BE2C (cell line): ENCODE measurements at regions not wholly inside any gene's neighbourhood (a gene's known extent, or its start where the extent isn't known, plus 50 kb on each side); places are given as distances from the start of the nearest gene placed in this dataset.

ENCODE experiments used
- DNase-seq: peaks from one replicate; pipeline ENCODE4 v3.0.0-alpha.2; 2020
- H3K27me3 ChIP-seq: fragments of 250-450 bp; sonication (Bioruptor Pico); 2 replicates; pipeline ENCODE4 v1.5.1; 2020; ENCODE audit warnings: mild to moderate bottlenecking
- H3K36me3 ChIP-seq: fragments of 250-450 bp; sonication (Bioruptor Pico); 2 replicates; pipeline ENCODE4 v1.5.1; 2020; ENCODE audit warnings: mild to moderate bottlenecking
- H3K4me1 ChIP-seq: fragments of 250-450 bp; sonication (Bioruptor Pico); 2 replicates; pipeline ENCODE4 v1.5.1; 2020
- H3K4me3 ChIP-seq: 2 replicates; pipeline ENCODE4 v1.5.1; 2011; ENCODE audit warnings: low read depth, low read length
- H3K9me3 ChIP-seq: fragments of 250-450 bp; sonication (Bioruptor Pico); 2 replicates; pipeline ENCODE4 v1.5.1; 2020
- TF ChIP-seq, protein P1 (sequence below): IDR thresholded peaks from 2 replicates; pipeline ENCODE4 v1.5.1; 2012; ENCODE audit warnings: mild to moderate bottlenecking, low read depth, low read length

DNA sequence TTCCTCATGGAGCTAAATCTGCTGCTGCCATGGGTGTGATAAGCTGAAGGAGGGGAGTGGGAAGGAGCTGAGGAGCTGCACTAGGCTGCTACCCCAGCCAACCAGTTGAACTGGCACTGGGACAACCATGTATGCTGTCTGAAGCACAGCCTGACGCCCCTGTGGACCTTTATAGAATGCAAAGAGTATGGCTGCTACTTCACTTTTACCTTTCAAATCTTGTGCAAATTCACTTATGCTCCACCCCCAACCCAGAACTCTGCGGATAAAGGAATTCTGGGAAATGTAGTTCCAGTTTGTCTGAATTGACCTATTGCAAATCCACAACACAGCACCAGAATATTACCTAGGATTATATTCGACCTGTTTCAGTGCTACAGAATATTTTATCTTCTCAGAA, 217.4 kb upstream of the SLC35B3 start:
- Histone ChIP-seq H3K4me3 (no peak overlapping the region), H3K27me3 (no peaks in the 10 kb centered on the region), H3K36me3 (no peaks in the 10 kb centered on the region), H3K4me1 (no peaks in the 10 kb centered on the region), H3K9me3 (no peaks in the 10 kb centered on the region)
- no peak for DNase-seq
- TF ChIP-seq, protein P1, sequence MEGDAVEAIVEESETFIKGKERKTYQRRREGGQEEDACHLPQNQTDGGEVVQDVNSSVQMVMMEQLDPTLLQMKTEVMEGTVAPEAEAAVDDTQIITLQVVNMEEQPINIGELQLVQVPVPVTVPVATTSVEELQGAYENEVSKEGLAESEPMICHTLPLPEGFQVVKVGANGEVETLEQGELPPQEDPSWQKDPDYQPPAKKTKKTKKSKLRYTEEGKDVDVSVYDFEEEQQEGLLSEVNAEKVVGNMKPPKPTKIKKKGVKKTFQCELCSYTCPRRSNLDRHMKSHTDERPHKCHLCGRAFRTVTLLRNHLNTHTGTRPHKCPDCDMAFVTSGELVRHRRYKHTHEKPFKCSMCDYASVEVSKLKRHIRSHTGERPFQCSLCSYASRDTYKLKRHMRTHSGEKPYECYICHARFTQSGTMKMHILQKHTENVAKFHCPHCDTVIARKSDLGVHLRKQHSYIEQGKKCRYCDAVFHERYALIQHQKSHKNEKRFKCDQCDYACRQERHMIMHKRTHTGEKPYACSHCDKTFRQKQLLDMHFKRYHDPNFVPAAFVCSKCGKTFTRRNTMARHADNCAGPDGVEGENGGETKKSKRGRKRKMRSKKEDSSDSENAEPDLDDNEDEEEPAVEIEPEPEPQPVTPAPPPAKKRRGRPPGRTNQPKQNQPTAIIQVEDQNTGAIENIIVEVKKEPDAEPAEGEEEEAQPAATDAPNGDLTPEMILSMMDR = no peak

DNA sequence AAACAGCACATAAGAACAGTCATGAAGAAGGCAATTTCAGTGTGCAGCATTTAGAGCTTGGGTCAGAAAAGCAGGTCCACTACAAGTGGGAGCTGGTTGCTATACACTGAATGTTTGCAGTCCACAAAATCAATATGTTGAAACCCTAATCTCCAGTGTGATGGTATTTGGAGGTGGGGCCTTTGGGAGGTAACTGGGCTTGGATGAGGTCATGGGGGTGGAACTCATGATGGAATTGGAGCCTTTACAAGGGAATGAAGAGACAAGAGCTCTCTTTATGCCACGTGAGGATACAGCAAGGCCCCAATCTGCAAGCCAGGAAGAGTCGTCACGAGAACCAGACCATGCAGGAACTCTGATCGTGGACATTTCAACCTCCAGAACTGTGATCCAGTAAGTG, 216.7 kb upstream of the SLC35B3 start:
- Histone ChIP-seq H3K4me3 (no peak overlapping the region), H3K27me3 (no peaks in the 10 kb centered on the region), H3K36me3 (no peaks in the 10 kb centered on the region), H3K9me3 (no peaks in the 10 kb centered on the region), H3K4me1 (no peaks in the 10 kb centered on the region)
- TF ChIP-seq, protein P1 = no peak
- no peak for DNase-seq

DNA sequence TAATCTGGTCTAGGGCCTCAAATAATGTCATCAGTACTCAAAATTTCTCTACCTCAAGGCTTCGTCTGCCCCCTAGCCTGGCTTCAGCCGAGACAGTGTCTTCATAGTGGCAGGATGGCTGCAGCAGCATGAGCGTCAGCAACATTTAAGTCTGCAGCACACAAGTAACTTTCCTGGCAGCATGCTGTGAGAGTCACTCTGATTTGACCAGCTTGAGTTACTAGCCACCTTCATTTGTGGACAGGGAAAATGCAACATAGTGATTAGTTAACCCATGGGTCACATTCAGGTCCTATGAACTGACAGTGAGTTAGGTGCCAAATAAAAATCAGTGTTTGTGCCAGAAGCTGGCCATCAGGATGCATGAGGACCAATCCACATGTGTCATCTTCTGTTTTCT, 209.9 kb upstream of the SLC35B3 start:
- TF ChIP-seq, protein P1 = no peak
- no peaks in the 10 kb centered on the region for H3K36me3 ChIP-seq
- H3K9me3 ChIP-seq = no peaks in the 10 kb centered on the region
- no peaks in the 10 kb centered on the region for H3K4me1 ChIP-seq
- no peak for DNase-seq
- no peaks in the 10 kb centered on the region for H3K27me3 ChIP-seq
- no peak overlapping the region for H3K4me3 ChIP-seq

DNA sequence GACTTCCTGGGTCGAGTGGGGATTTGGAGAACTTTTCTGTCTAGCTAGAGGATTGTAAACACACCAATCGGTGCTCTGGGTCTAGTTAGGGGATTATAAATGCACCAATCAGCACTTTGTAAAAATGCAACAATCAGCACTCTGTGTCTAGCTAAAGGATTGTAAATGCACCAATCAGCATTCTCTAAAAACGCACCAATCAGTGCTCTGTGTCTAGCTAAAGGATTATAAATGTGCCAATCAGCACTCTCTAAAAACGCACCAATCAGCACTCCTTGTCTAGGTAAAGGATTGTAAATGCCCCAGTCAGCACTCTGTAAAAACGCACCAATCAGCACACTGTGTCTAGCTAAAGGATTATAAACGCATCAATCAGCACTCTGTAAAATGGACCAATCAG, 209.0 kb upstream of the SLC35B3 start:
- Histone ChIP-seq H3K36me3 (no peaks in the 10 kb centered on the region), H3K4me3 (no peak overlapping the region), H3K9me3 (no peaks in the 10 kb centered on the region), H3K27me3 (no peaks in the 10 kb centered on the region), H3K4me1 (no peaks in the 10 kb centered on the region)
- DNase-seq = no peak
- TF ChIP-seq, protein P1 = no peak

DNA sequence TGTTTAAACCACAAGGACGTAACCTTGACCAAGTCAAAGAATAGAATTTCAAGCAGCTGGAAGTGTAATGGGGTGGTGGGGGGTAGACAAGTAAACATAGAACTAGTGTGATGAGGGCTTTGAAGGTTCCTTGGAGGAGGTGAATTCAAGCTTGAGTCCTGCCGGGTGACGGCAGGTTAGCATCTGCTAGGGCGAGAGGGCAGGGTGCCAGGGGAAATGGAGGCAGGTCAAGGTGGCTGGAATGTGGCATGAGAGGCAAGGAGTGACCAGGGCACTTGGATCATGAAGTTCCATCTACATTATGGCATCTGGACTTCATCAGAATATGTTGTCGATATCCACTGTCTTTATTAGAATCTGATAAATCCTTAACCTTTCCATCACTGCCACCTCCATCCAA, 207.5 kb upstream of the SLC35B3 start:
- Histone ChIP-seq H3K4me3 (no peak overlapping the region), H3K27me3 (no peaks in the 10 kb centered on the region), H3K4me1 (no peaks in the 10 kb centered on the region), H3K9me3 (no peaks in the 10 kb centered on the region), H3K36me3 (no peaks in the 10 kb centered on the region)
- DNase-seq = no peak
- TF ChIP-seq, protein P1 = no peak

DNA sequence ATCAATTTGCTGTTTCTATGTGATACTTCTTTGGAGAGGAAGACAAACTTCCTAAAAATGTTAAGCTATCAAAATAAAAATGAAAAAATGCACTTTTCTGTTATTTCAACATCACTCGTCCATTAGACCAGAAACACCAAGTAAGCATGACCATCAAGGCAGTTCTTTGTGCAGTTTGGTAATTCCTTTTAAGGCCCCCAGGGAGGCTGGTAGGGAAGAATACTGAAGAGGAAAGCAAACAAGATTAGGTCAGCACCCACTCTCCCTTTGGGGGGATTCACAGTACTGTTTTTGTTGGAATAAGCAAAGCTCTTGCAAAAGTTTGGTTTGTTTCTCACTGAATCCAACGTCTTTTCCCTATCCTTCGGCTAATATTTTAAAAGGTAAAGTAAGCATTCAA, 206.8 kb upstream of the SLC35B3 start:
- TF ChIP-seq, protein P1 = no peak
- Histone ChIP-seq H3K27me3 (no peaks in the 10 kb centered on the region), H3K4me1 (no peaks in the 10 kb centered on the region), H3K9me3 (no peaks in the 10 kb centered on the region), H3K4me3 (no peak overlapping the region), H3K36me3 (no peaks in the 10 kb centered on the region)
- DNase-seq = no peak
